HuH-7 (cell line): ENCODE measurements at regions not wholly inside any gene's neighbourhood (a gene's known extent, or its start where the extent isn't known, plus 50 kb on each side); places are given as distances from the start of the nearest gene placed in this dataset.
"Not testable (repeated sequence)": the region's sequence is repeated elsewhere in the genome, so short reads cannot be mapped to it uniquely, and the experiment has no call there.

Experiments
- DNase-seq: peaks from one replicate; pipeline ENCODE4 v3.0.0; 2011; ENCODE audit warnings: low spot score

GRCh38 chr5:153381630-153382029 lies 108.8 kb upstream of the GRIA1 start:
- not testable (repeated sequence) for DNase-seq

- no peak for DNase-seq
Observed at GRCh38 chr5:153390569-153390968, 99.9 kb upstream of the GRIA1 start.

GRCh38 chr5:153399595-153399994 lies 90.9 kb upstream of the GRIA1 start:
- no peak for DNase-seq

DNA sequence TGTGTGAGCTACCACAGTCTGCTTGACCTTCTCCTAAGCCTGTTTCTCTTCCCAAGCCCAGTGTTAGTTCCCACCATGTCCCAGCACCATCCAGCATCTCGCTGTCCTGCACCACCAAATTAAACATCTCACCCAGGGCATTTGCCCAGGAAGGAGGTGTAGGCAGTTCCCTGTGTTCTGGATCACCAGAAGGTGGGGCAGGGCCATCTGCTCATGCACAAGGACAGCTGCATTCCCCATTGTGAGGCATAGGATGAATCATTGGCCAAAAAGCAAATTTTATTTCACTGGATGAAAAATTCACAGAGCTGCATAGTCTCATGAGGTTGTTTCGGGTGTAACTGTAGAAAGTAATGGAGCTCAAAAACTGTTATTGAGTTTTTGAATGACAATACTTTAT lies 89.5 kb upstream of the GRIA1 start:
- DNase-seq = no peak

GRCh38 chr5:153402550-153402949 lies 87.9 kb upstream of the GRIA1 start:
- DNase-seq = no peak

DNA sequence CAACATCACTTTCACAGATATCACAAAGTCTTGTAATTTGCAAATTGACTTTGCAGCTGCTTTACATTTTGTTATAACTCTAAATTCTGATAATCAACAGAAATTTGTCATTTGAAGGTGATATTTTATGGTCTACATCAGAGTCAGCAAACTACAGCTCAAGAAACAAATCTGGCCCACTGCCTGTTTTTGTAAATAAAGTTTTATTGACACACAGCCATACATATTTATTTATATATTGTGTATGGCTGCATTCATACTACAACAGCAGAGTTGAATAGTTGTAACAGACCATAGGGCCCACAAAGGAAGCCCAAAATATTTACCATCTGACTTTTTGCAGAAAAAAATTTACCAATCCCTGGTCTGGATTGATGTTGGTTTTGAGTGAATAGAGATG lies 87.0 kb upstream of the GRIA1 start:
- no peak for DNase-seq

GRCh38 chr5:153404747-153405146 lies 85.7 kb upstream of the GRIA1 start:
- no peak for DNase-seq

DNA sequence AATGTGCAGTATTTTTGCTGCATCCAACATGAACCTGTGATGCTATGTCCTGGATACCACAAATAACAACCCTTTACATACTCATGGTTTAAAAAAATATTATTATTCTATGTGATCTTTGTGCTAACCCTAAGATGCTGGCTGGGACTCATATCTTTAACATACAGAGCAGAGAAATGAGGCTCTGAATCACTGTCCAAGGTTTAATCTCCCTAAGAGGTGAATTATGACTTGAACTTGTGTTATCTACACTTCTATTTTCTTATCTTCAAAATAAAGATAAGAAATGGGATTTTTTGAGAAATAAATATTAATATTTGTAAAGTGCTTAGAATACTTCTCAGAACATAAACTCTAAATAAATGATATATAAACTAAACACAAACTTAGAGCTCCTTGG lies 68.8 kb upstream of the GRIA1 start:
- no peak for DNase-seq

GRCh38 chr5:153425914-153426313 lies 64.6 kb upstream of the GRIA1 start:
- DNase-seq = no peak

DNA sequence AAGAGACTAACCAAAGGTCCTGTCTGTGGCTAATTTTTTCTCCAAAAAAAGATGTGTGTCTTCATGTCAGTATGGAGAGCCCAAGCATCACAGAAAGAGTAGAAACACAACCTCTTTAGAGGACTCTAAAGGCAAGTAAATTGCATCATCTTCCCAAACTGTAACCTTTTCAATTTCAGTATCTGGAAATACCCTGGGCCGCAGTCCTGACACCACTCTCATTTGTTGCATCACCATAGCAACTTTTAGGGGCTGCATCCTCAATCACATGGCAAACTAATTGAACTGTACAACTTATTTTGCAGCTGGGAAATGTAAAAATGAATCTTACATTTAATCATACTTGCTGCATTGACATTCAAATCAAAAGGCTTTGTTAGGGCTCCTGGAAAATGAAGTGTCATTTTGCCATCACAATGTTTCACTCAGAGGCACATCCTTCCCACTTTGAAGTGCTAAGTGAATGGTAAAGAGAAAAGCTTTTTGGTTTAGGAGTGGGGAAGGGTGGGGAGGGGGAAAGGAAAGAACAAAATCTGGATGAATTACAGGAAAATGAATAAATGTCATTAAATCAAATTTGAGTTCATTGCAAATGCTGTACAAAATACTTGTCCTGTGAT lies 60.6 kb upstream of the GRIA1 start:
- no peak for DNase-seq

- DNase-seq = no peak
Observed at GRCh38 chr5:153432583-153432982, 57.9 kb upstream of the GRIA1 start.

- no peak for DNase-seq
Observed at GRCh38 chr5:153437251-153437650, 53.2 kb upstream of the GRIA1 start.

GRCh38 chr5:153439130-153439529 lies 51.3 kb upstream of the GRIA1 start:
- DNase-seq = no peak
